ENCODE measurements at regions not wholly inside any gene's neighbourhood (a gene's known extent, or its start where the extent isn't known, plus 50 kb on each side); places are given as distances from the start of the nearest gene placed in this dataset.
"Not testable (repeated sequence)": the region's sequence is repeated elsewhere in the genome, so short reads cannot be mapped to it uniquely, and the experiment has no call there.

- no peak for DNase-seq
These were observed 124.2 kb upstream of the FAM98A start for GRCh38 chr2:33723329-33723728.

DNA sequence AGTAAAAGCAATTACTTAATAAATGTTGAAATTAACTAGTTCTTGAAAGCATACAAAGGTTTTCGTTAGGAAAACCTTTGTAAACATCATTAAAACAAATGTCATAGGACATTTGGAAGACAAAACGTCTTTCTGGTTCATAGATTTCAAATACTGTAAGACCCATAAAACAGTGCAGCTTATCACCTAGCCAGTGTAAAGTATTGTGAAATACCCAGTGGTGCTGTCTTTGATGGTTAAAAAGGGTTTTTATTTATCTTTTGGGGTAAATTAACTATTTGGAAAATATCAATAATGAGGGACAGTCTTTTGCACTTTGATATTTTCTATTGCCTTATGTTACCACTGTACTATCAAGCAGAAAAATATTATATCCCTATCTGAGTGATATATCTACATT, 120.0 kb upstream of the FAM98A start:
- DNase-seq = no peak

DNA sequence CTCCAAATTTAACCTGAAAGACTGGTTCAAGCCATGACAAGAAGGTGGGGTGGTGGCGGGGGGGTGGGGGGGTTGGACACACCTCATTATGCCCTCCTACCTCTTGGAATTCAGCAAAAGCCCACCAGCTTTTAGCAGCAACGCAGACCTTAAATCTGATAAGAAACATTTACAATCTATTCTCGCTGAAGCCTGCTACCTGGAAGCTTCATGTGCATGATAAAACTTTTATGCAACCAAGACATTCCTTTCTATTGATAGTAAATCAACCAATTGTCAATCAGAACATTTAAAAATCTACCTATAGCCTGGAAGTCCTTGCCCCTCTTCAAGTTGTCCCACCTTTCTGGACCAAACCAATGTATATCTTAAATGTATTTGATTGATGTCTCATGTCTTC, 113.6 kb upstream of the FAM98A start:
- no peak for DNase-seq

DNA sequence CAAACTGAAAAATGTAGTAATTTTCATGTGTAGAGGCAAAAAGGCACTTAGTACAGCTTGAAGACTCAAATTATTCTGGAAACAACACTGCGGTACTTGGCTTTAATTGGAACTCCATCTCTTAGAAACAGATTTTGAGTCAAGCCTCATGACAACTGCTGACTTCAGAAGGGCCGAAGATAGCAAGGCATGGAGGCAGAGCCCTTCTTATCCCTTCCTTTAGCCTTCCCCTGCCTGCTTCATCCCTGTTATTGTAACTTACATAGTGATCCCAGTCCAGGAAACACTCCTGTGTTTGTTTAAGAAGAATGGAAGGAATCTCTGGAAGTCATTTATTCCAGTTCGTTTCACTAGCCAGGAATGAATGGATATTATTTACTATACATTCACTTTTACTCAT, 110.9 kb upstream of the FAM98A start:
- DNase-seq = no peak

- no peak for DNase-seq
These were observed 108.2 kb upstream of the FAM98A start for GRCh38 chr2:33707312-33707711.

- no peak for DNase-seq
These were observed 107.3 kb upstream of the FAM98A start for GRCh38 chr2:33706410-33706809.

DNA sequence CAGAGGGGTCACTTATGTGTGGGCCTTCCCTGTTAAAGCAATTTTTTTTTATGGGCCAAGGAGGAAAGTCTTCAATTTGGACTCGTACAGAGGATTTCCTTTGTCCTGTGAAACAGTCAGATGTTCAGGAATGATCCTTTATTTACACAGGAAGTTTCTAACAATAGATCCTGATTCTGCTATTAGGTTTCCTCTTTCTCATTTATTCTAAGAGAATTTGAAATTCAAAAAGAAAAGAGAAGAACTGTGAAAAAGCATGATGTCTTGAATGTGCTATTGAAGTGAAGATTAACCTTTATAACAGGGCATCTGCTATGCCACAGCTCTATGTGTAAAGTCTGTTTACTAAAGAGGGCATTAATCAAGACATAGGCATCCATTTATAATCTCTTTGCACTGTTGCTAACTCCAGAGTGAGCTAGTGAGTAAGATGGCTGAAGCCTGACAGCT, 105.3 kb upstream of the FAM98A start:
- DNase-seq = no peak

DNA sequence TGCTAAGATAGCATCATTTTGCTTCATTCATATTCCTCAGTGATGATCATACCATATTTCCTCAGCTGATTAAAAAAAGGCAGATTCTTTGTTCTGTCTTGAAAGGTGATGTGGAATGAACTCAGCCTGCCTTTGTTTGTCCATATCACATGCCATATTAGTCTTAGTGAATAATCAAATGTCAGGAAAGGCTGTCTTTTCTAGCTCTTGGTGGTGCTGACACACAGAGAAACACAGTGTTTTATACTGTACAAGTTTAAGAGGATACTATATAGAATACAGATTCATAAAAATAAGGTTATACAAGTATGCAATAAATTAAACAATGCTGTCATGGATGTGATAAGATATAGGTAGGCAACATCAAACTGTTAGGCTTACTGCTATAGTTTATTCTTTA, 97.1 kb upstream of the FAM98A start:
- DNase-seq = no peak

- DNase-seq = no peak
These were observed 95.8 kb upstream of the FAM98A start for GRCh38 chr2:33694904-33695303.

DNA sequence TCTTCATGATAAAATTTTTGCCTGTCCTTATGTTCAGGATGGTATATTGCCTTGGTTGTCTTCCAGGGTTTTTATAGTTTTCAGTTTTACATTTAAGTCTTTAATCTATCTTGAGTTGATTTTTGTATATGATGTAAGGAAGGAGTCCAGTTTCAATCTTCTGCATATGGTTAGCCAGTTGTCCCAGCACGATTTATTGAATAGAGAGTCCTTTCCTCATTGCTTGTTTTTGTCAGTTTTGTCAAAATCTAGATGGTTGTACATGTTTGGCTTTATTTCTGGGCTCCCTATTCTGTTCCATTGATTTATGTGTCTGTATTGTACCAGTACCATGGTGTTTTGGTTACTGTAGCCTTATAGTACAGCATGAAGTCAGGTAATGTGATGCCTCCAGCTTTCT, 91.6 kb upstream of the FAM98A start:
- not testable (repeated sequence) for DNase-seq

DNA sequence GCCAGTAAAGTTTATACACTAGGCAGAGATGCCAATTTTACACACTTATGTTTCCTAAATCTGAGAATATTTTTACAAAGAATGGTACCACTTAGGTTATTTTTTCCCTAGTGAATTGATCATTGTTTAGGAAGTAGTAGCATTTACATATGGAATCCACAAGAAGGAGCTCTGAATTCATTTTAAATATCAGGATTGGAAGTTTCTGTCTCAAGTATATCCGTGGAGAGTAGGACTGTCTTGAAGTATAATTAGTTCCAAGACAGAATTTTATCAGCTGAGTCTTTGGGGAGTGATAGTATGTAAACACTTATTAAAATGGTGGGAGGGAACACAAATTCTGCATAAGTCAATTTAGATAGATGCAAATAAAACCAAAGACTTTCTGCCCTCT, 82.3 kb upstream of the FAM98A start:
- DNase-seq = no peak

DNA sequence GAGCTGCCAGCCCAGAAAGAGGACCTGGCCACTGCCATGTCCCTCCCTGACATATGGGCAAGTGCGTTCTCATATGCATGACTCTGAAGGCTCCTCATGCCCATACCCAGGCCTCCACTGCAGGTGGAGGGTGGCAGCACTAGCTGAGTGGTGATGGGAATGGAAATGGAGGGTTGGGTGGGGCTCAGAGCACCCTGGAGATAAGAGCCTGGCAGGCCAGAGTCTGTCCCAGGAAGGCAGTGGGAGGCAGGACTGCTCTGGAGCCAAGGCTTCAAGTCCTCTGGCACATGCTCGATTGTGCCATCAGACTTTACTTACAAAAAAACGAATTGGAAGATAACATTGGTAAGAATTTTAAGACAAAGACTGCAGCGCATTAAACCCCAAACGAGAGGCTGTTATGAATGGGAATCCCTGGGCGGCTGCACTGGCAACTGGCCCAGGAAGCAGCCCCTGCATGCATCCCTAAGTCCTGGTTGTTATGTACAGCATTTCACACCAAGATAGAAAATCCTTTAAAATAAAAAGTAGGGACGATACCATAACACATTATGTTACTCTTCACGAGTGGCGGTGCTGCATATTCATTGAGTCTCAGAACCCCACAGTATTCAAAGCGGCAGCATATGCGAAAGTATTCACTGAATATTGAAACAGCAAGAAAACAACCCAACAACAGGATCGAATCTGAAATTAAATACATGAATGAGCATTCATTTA, 81.7 kb upstream of the FAM98A start:
- DNase-seq = no peak

- DNase-seq = no peak
These were observed 79.3 kb upstream of the FAM98A start for GRCh38 chr2:33678436-33678835.

GRCh38 chr2:33673937-33674336, 74.8 kb upstream of the FAM98A start:
- DNase-seq = no peak

DNA sequence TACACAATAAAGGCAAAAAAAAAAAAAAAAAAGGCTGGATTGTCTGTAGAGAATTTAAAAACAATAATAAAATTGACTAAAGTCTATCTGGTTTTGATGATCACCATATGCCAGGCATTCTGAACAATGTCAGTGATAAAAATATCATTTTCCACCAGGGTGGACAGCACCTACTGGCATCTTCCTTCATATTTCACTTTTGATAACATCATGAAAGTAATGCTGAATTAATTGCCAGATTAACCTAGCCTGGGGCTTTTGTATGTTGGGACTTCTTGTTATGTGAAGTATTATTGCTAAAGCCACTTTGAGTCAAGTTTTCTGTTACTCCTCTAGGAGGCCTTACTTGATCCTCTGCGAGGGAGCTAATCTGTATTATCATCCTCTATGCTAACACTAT, 73.8 kb upstream of the FAM98A start:
- DNase-seq = no peak

- DNase-seq = no peak
These were observed 73.3 kb upstream of the FAM98A start for GRCh38 chr2:33672389-33672788.

DNA sequence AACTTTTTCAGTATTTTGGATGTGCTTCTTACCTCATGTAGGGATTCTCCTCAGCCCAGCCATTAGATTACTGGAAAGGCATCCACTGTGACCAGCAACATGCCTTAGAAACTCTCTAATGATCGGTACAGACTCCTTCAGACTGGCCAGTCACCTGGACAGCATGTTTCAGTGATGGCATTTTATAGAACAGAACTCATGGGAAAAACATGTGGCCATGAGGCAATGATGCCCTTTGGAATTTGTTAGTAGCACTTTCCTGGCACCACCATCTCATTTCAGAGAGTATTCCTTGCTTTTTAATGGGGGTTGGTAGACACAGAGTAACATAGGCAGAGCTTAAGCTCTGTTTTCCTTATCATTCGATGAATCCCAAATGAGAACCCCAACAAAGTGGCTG, 72.1 kb upstream of the FAM98A start:
- no peak for DNase-seq

GRCh38 chr2:33670392-33670937, 71.4 kb upstream of the FAM98A start:
- no peak for DNase-seq

- DNase-seq = no peak
These were observed 67.8 kb upstream of the FAM98A start for GRCh38 chr2:33666879-33667278.

DNA sequence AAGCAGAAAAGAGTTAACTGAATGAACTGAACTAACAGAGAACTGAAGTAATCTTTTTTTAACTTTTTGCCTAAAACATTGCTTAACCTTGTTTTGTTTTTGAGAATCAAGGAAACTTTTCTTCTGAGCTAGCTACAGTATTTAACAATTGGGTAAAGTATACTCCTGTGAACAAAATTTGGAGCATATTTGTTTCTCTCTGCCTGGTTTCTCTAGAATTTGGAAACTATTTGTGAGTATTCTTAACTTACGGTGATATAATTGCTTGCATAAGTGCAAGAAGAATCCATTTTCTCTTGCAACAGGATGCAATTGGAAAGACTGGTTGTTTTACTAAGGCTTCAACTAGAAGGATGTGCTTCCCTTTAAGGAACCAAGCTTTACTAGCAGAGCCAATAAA, 65.9 kb upstream of the FAM98A start:
- DNase-seq = no peak

DNA sequence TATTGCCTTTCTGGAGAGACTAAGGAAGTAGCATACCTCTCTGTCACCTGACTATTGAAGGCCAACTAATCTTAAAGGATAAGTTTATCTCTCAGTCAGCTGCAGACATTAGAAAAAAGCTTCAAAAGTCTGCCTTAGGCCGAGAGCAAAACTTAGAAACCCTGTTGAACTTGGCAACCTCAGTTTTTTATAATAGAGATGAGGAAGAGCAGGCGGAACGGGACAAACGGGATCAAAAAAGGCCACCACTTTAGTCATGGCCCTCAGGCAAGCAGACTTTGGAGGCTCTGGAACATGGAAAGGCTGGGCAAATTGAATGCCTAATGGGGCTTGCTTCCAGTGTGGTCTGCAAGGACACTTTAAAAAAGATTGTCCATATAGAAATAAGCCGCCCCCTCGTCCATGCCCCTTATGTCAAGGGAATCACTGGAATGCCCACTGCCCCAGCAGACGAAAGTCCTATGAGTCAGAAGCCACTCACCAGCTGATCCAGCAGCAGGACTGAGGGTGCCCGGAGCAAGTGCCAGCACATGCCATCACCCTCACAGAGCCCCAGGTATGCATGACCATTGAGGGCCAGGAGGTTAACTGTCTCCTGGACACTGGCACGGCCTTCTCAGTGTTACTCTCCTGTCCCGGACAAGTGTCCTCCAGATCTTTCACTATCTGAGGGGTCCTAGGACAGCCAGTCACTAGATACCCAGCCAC, 61.5 kb upstream of the FAM98A start:
- DNase-seq = no peak

DNA sequence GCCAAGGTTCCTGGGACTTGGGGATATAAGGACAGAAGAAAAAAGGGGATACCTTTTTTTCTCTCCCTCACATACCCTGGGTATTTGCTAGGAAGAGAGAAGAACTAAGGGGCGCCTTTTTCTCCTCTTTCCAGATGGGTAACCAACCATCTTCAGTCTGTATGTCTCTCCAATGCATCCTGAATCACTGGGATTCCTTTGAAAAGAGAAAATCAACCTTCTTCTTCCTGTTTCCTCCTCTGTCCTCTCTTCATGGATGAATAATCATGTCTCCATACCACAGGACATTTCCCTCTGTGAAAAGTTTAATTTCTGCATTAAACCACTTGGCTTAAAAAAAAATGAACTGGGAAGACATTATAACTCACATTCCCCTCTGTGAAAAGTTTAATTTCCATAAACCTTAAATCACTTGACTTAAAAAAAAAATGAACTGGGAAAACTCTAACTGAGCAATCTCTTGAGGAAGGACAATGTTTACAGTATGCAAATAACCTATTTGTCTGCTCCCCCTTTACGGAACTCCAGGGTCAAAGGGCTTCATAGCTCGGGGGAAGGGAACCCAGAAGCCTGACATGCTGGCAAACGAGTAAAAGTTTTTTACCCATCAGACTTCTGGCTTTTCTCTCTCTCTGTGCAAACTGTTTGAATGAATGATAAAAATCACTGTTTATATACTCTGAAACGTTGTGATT, 56.7 kb upstream of the FAM98A start:
- no peak for DNase-seq

- no peak for DNase-seq
These were observed 53.7 kb upstream of the FAM98A start for GRCh38 chr2:33652830-33653229.

DNA sequence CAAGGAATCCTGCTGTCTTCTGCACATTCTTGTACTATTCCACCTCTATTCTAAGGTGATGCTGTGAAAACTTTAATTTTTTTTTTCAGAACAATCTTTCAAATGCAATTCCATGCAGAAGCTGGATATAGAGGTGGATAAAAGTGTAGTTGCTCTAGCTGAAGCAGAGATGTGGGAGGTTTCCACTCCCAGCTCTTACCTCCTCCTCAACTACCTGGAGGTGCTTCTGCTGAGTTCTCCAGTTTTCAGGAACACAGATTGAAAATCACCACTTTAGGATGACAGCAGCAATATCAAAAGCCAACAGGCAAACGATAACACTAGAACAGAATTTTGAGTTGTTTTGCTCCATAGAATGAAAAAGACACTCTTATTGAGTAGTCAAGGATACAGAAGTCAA, 51.1 kb upstream of the FAM98A start:
- DNase-seq = no peak

Measured in NCI-H510A (cell line).